ENCODE measurements at regions not wholly inside any gene's neighbourhood (a gene's known extent, or its start where the extent isn't known, plus 50 kb on each side); places are given as distances from the start of the nearest gene placed in this dataset.
A peak's percentile ranks its signal among the peaks of the same experiment; 100 is the strongest.

GRCh38 chr9:28628031-28628430 is 1054.8 kb upstream of the C9orf72 start:
- no peaks in the 10 kb centered on the region; a peak in 1 of 4 replicates for H3K9me3 ChIP-seq (ENCODE audit: control insufficient read depth in 1 of 2, insufficient read depth in 1 of 2, low read depth in 1 of 2, low read length in 2 of 2)
- H3K27me3 ChIP-seq (ENCODE audit: insufficient read depth, low read length) = no peaks in the 10 kb centered on the region
- H3K4me2 ChIP-seq (ENCODE audit: low read length) = no peak overlapping the region
- CTCF ChIA-PET = no interaction called here
- RAD21 ChIA-PET (ENCODE audit: low non-redundant PET in 1 of 2, low total read pairs in 2 of 2, uncharacterized antibody in 2 of 2, unreplicated experiment in 2 of 2) = no interaction called here
- ATAC-seq (no peak), DNase-seq (ENCODE audit: low read depth, low spot score) (no peak)
- no peak overlapping the region for H2AFZ ChIP-seq (ENCODE audit: low read depth, low read length, poor library complexity, severe bottlenecking)
- TF ChIP-seq POLR2AphosphoS5 (IDR thresholded peaks at IDR 0.05; ENCODE audit: low read depth, low read length) (no peak), ZFX (IDR thresholded peaks at IDR 0.05) (no peak), SP1 (IDR thresholded peaks at IDR 0.05; ENCODE audit: low read depth) (no peak), JUND (IDR thresholded peaks at IDR 0.05) (no peak), ZNF274 (IDR thresholded peaks at IDR 0.05; ENCODE audit: low read depth, low read length) (no peak)
- H3K4me1 ChIP-seq (ENCODE audit: control insufficient read depth in 1 of 2, insufficient read depth in 2 of 2, low read length in 2 of 2) = no peaks in the 10 kb centered on the region
- H3K9ac ChIP-seq (ENCODE audit: low read length) = no peak overlapping the region
- H4K20me1 ChIP-seq (ENCODE audit: insufficient read depth) = no peaks in the 10 kb centered on the region
- no TSS peak for BruUV-seq (replicated peaks)
- H3K79me2 ChIP-seq (ENCODE audit: insufficient read depth, low read length) = no peaks in the 10 kb centered on the region
- H3K36me3 ChIP-seq (ENCODE audit: control insufficient read depth in 1 of 2, insufficient read depth in 2 of 2, low read length in 2 of 2) = no peaks in the 10 kb centered on the region
- H3K9me2 ChIP-seq (ENCODE audit: insufficient read depth) = no peaks in the 10 kb centered on the region
- no peak overlapping the region for H3K4me3 ChIP-seq (replicated peaks in 1 of 2; ENCODE audit: low read depth in 1 of 2, low read length in 2 of 2)
- intact Hi-C loops (cut with micrococcal nuclease) = no loop called here
- H3K27ac ChIP-seq (ENCODE audit: low read depth, low read length) = no peak overlapping the region
- POLR2A ChIA-PET = no interaction called here

GRCh38 chr9:28648723-28649122 is 1075.4 kb upstream of the C9orf72 start:
- intact Hi-C loops (cut with micrococcal nuclease) = no loop called here
- H3K9me3 ChIP-seq (ENCODE audit: control insufficient read depth in 1 of 2, insufficient read depth in 1 of 2, low read depth in 1 of 2, low read length in 2 of 2) = no peaks in the 10 kb centered on the region
- H3K27me3 ChIP-seq (ENCODE audit: insufficient read depth, low read length) = no peaks in the 10 kb centered on the region
- POLR2A ChIA-PET = no interaction called here
- no peaks in the 10 kb centered on the region for H3K79me2 ChIP-seq (ENCODE audit: insufficient read depth, low read length)
- no peaks in the 10 kb centered on the region for H3K9me2 ChIP-seq (ENCODE audit: insufficient read depth)
- TF ChIP-seq EGR1 (IDR thresholded peaks at IDR 0.05; ENCODE audit: low read depth) (no peak), EZH2phosphoT487 (IDR thresholded peaks at IDR 0.05; ENCODE audit: borderline replicate concordance) (no peak)
- TF ChIP-seq, protein P1, sequence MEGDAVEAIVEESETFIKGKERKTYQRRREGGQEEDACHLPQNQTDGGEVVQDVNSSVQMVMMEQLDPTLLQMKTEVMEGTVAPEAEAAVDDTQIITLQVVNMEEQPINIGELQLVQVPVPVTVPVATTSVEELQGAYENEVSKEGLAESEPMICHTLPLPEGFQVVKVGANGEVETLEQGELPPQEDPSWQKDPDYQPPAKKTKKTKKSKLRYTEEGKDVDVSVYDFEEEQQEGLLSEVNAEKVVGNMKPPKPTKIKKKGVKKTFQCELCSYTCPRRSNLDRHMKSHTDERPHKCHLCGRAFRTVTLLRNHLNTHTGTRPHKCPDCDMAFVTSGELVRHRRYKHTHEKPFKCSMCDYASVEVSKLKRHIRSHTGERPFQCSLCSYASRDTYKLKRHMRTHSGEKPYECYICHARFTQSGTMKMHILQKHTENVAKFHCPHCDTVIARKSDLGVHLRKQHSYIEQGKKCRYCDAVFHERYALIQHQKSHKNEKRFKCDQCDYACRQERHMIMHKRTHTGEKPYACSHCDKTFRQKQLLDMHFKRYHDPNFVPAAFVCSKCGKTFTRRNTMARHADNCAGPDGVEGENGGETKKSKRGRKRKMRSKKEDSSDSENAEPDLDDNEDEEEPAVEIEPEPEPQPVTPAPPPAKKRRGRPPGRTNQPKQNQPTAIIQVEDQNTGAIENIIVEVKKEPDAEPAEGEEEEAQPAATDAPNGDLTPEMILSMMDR (IDR thresholded peaks at IDR 0.05 in 2 of 3, conservative IDR thresholded peaks at IDR 0.05 in 1 of 3; ENCODE audit: borderline replicate concordance in 1 of 3, insufficient read depth in 1 of 3, low read depth in 2 of 3, low read length in 2 of 3) = peak in 2 of 3 experiments; percentile 25 to 27; a peak in 2 of 6 replicates
- CTCF ChIA-PET = no interaction called here
- ATAC-seq = no peak
- RAD21 ChIA-PET (ENCODE audit: low non-redundant PET in 1 of 2, low total read pairs in 2 of 2, uncharacterized antibody in 2 of 2, unreplicated experiment in 2 of 2) = no interaction called here
- no peak overlapping the region for H3K4me3 ChIP-seq (replicated peaks in 1 of 2; ENCODE audit: low read depth in 1 of 2, low read length in 2 of 2)
- no peak overlapping the region for H2AFZ ChIP-seq (ENCODE audit: low read depth, low read length, poor library complexity, severe bottlenecking)
- no peaks in the 10 kb centered on the region for H3K36me3 ChIP-seq (ENCODE audit: control insufficient read depth in 1 of 2, insufficient read depth in 2 of 2, low read length in 2 of 2)
- H3K27ac ChIP-seq (ENCODE audit: low read depth, low read length) = no peak overlapping the region
- no peak overlapping the region for H3K9ac ChIP-seq (ENCODE audit: low read length)
- no peaks in the 10 kb centered on the region for H3K4me1 ChIP-seq (ENCODE audit: control insufficient read depth in 1 of 2, insufficient read depth in 2 of 2, low read length in 2 of 2)
- no TSS peak for BruUV-seq (replicated peaks)
- no peaks in the 10 kb centered on the region for H4K20me1 ChIP-seq (ENCODE audit: insufficient read depth)
- H3K4me2 ChIP-seq (ENCODE audit: low read length) = no peak overlapping the region
- DNase-seq (ENCODE audit: low read depth, low spot score) = no peak
